Loucy (cell line): ENCODE measurements at regions not wholly inside any gene's neighbourhood (a gene's known extent, or its start where the extent isn't known, plus 50 kb on each side); places are given as distances from the start of the nearest gene placed in this dataset.

Experiments
- EZH2phosphoT487 ChIP-seq: fragments of 200-600 bp; IDR thresholded peaks from 2 replicates; pipeline ENCODE4 v1.6.1; 2018; ENCODE audit warnings: antibody characterized with exemption, mild to moderate bottlenecking, moderate library complexity, borderline replicate concordance
- TF ChIP-seq, protein P1 (sequence below): fragments of 200-600 bp; sonication (generic); conservative IDR thresholded peaks from 2 replicates; pipeline ENCODE4 v1.5.1; 2014; ENCODE audit warnings: mild to moderate bottlenecking, antibody characterized with exemption, low read length

DNA sequence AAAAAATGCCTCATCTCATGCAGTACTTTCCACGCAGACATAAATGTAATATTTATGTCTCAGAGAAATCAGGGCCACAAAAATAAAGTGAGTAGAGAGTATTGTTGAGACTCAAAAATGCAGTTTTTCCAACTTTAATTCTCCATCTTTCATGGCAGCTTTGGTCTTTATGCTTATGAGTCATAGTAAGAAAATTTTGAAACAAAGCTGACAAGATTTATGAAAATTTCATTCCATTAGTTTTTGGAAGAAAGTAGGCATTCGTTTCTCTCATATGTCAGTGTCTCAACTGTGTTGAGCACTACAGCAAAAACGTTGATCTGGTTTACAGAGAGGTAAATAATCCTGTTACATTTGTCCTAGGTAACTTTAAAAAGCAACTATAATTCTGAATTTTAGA is 656.8 kb downstream of the IQCM start:
- TF ChIP-seq EZH2phosphoT487, result no peak
- TF ChIP-seq, protein P1, sequence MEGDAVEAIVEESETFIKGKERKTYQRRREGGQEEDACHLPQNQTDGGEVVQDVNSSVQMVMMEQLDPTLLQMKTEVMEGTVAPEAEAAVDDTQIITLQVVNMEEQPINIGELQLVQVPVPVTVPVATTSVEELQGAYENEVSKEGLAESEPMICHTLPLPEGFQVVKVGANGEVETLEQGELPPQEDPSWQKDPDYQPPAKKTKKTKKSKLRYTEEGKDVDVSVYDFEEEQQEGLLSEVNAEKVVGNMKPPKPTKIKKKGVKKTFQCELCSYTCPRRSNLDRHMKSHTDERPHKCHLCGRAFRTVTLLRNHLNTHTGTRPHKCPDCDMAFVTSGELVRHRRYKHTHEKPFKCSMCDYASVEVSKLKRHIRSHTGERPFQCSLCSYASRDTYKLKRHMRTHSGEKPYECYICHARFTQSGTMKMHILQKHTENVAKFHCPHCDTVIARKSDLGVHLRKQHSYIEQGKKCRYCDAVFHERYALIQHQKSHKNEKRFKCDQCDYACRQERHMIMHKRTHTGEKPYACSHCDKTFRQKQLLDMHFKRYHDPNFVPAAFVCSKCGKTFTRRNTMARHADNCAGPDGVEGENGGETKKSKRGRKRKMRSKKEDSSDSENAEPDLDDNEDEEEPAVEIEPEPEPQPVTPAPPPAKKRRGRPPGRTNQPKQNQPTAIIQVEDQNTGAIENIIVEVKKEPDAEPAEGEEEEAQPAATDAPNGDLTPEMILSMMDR, result no peak
